ENCODE measurements at regions not wholly inside any gene's neighbourhood (a gene's known extent, or its start where the extent isn't known, plus 50 kb on each side); places are given as distances from the start of the nearest gene placed in this dataset.

- Histone ChIP-seq H3K4me3 (ENCODE audit: low read depth, low read length) (no peak overlapping the region), H3K36me3 (ENCODE audit: control insufficient read depth, insufficient read depth, low read length) (no peaks in the 10 kb centered on the region), H3K27me3 (ENCODE audit: control insufficient read depth, insufficient read depth, low read length) (no peaks in the 10 kb centered on the region)
- no peak for DNase-seq (ENCODE audit: low read depth)
- TF ChIP-seq, protein P1, sequence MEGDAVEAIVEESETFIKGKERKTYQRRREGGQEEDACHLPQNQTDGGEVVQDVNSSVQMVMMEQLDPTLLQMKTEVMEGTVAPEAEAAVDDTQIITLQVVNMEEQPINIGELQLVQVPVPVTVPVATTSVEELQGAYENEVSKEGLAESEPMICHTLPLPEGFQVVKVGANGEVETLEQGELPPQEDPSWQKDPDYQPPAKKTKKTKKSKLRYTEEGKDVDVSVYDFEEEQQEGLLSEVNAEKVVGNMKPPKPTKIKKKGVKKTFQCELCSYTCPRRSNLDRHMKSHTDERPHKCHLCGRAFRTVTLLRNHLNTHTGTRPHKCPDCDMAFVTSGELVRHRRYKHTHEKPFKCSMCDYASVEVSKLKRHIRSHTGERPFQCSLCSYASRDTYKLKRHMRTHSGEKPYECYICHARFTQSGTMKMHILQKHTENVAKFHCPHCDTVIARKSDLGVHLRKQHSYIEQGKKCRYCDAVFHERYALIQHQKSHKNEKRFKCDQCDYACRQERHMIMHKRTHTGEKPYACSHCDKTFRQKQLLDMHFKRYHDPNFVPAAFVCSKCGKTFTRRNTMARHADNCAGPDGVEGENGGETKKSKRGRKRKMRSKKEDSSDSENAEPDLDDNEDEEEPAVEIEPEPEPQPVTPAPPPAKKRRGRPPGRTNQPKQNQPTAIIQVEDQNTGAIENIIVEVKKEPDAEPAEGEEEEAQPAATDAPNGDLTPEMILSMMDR (IDR thresholded peaks at IDR 0.05; ENCODE audit: insufficient read depth, low read length, poor library complexity, severe bottlenecking) = no peak
These were observed 248.4 kb downstream of the SH3BP4 start for GRCh38 chr2:235200216-235200615.

- H3K27me3 ChIP-seq (ENCODE audit: control insufficient read depth, insufficient read depth, low read length) = no peaks in the 10 kb centered on the region
- no peak for DNase-seq (ENCODE audit: low read depth)
- H3K4me3 ChIP-seq (ENCODE audit: low read depth, low read length) = no peak overlapping the region
- TF ChIP-seq, protein P1 (IDR thresholded peaks at IDR 0.05; ENCODE audit: insufficient read depth, low read length, poor library complexity, severe bottlenecking) = no peak
- H3K36me3 ChIP-seq (ENCODE audit: control insufficient read depth, insufficient read depth, low read length) = no peaks in the 10 kb centered on the region
These were observed 249.9 kb downstream of the SH3BP4 start for GRCh38 chr2:235201756-235202155.

DNA sequence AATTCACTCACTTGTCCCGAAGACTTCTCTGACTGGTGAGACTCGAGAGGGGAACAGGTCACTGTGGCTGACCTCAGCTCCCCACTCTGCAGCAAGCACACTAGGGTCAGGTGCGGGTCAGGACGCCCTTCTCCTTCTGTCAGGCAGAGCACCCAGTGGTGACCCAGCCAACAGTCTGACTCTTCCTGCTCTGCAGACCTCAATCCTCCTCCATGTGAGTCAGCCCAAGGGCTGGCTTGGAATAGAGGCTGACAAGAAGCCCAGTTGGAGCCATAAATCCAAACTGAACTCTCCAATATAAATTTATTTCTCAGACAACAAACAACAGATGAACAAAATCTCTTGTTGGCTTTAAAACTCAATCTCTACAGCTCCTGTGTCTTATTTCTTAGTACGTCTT is 253.1 kb downstream of the SH3BP4 start:
- DNase-seq (ENCODE audit: low read depth) = no peak

GRCh38 chr2:235206399-235206798 is 254.6 kb downstream of the SH3BP4 start:
- TF ChIP-seq, protein P1 (IDR thresholded peaks at IDR 0.05; ENCODE audit: insufficient read depth, low read length, poor library complexity, severe bottlenecking) = no peak
- no peak overlapping the region for H3K4me3 ChIP-seq (ENCODE audit: low read depth, low read length)
- no peaks in the 10 kb centered on the region for H3K27me3 ChIP-seq (ENCODE audit: control insufficient read depth, insufficient read depth, low read length)
- H3K36me3 ChIP-seq (ENCODE audit: control insufficient read depth, insufficient read depth, low read length) = no peaks in the 10 kb centered on the region
- no peak for DNase-seq (ENCODE audit: low read depth)

More for the DNA sequence above, 253.1 kb downstream of the SH3BP4 start:
- Histone ChIP-seq H3K36me3 (ENCODE audit: control insufficient read depth, insufficient read depth, low read length) (no peaks in the 10 kb centered on the region), H3K27me3 (ENCODE audit: control insufficient read depth, insufficient read depth, low read length) (no peaks in the 10 kb centered on the region), H3K4me3 (ENCODE audit: low read depth, low read length) (no peak overlapping the region)
- TF ChIP-seq, protein P1 (IDR thresholded peaks at IDR 0.05; ENCODE audit: insufficient read depth, low read length, poor library complexity, severe bottlenecking) = no peak

DNA sequence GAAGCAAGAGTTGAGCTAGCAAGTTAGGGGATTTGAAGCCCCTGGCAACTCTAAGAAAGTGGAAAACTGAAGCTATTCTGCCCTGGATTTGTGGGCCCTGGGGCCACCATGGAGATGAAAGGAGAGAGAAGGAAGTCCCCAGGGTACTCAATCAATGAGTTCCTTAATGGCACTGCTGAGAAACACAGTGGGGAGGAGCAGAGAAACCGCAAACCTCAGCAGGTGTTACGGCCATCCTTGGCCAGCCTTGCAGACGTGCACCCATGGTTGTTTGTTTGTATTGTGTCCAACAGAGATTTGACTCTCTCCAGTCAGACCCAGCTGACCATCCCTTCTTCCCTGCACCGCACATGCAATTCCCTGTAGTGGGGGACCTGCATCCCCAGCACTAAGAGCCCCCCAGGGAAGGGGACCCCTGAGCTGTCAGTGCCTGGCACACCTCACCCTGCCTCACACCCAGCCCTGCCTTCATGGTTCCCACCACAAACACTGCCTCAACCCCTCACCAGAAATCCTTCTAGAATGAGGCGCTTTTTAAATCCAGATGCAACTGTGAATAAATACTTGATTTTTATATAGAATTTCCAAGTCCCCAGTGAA is 255.3 kb downstream of the SH3BP4 start:
- TF ChIP-seq, protein P1 (IDR thresholded peaks at IDR 0.05; ENCODE audit: insufficient read depth, low read length, poor library complexity, severe bottlenecking) = no peak
- no peak overlapping the region for H3K4me3 ChIP-seq (ENCODE audit: low read depth, low read length)

DNA sequence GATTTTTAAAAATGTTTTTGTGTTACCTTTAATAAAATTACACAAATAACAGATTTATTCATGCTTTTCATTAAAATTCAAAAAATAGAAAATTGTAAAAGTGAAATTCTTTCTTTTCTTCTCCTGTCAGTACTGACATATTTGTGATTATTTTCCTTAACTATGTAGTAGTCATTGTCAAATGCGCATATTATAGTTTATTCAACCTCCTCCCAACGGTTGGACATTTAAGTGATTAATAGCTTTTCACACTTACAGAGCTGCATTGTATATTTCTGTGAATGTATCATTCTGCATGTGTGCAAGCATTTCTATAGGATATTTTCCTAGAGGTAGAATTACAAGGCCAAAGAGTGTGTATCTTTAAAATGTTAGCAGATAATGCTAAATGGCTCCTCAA is 259.2 kb downstream of the SH3BP4 start:
- no peak for DNase-seq (ENCODE audit: low read depth)
- H3K36me3 ChIP-seq (ENCODE audit: control insufficient read depth, insufficient read depth, low read length) = no peaks in the 10 kb centered on the region
- no peak overlapping the region for H3K4me3 ChIP-seq (ENCODE audit: low read depth, low read length)
- TF ChIP-seq, protein P1 (IDR thresholded peaks at IDR 0.05; ENCODE audit: insufficient read depth, low read length, poor library complexity, severe bottlenecking) = no peak
- H3K27me3 ChIP-seq (ENCODE audit: control insufficient read depth, insufficient read depth, low read length) = no peaks in the 10 kb centered on the region

More for the DNA sequence above, 255.3 kb downstream of the SH3BP4 start:
- no peak for DNase-seq (ENCODE audit: low read depth)
- no peaks in the 10 kb centered on the region for H3K27me3 ChIP-seq (ENCODE audit: control insufficient read depth, insufficient read depth, low read length)
- H3K36me3 ChIP-seq (ENCODE audit: control insufficient read depth, insufficient read depth, low read length) = no peaks in the 10 kb centered on the region

Data from kidney epithelial cell (primary cell).